NCI-H146 treated with DMSO at 0.1 percent for 48 hours (cell line): ENCODE measurements at regions not wholly inside any gene's neighbourhood (a gene's known extent, or its start where the extent isn't known, plus 50 kb on each side); places are given as distances from the start of the nearest gene placed in this dataset.
"Not testable (repeated sequence)": the region's sequence is repeated elsewhere in the genome, so short reads cannot be mapped to it uniquely, and the experiment has no call there.

Source experiments
- DNase-seq: peaks from one replicate; lab custom pipeline; 2025; ENCODE audit not compliant: unreplicated experiment; lab: John Stamatoyannopoulos, UW

DNA sequence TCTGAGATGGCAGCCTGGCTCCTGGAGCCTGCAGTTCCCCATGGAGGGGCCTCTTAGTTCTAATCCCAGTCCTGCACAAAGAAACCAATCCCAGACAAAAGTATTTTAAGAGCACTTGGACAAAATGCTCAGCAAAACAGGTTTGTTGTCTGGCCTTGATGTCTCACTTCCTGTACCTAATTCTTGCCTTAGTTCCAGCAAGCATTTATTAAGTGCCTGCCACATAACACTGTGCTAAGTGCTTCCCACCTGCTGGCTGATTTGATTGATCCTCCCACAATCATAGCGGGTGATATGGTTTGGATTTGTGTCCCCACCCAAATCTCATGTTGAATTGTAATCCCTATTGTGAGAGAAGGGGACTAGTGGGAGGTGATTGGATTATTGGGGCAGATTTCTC, 65.7 kb upstream of the HABP2 start:
- DNase-seq, result no peak

- DNase-seq, result no peak
These were observed 64.7 kb upstream of the HABP2 start for GRCh38 chr10:113488186-113488585.

GRCh38 chr10:113489522-113489921, 63.3 kb upstream of the HABP2 start:
- not testable (repeated sequence) for DNase-seq

DNA sequence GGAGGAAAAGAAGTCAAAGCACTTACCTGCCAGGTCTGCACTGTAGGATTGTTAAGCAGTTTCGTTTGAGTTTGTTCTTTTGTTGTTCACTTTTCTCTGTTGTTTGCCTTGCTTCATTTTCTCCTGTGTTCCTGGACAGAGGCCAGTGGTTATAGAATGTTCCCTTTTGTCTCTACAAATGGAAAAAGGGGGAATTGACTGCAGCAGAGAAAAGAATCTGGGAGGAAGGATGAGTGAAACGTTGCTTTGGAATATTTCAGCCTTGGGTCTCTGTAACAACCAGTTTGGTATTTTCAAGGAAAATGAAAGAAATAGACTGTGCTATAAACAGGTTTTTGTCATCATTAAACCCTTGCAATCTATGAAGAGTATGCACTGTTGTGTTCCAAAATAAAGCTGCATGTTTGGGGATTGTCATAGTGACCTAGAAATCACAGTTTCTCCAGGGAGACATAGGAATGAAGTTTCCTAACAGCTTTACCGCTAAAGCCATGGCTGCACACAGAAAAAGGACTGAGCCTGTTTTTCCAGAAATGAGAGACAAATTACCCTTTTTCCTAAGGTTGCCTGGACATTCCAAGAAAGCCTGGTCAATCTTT, 60.8 kb upstream of the HABP2 start:
- DNase-seq, result no peak

GRCh38 chr10:113493195-113493594, 59.7 kb upstream of the HABP2 start:
- no peak for DNase-seq

DNA sequence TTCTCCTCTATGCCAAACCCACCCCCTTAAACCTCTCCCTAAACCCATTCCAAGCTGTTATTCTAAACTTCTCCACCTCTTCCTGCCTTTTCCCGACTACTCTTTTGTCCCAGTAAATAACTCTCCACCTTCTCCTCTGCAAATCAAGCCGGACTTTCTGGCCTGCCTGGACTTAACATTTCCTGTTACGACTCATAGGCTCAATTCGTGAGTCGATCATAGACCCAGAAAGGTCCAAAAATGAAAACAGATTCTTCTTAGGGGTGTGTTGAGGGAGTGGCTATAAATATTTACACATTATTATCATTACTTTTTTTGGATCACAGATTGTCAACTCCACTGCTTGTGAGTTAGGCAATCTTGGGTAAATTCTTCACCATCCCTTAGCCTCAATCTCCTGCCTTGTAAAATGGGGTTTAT, 59.0 kb upstream of the HABP2 start:
- DNase-seq, result no peak

- no peak for DNase-seq
These were observed 58.1 kb upstream of the HABP2 start for GRCh38 chr10:113494761-113495160.

DNA sequence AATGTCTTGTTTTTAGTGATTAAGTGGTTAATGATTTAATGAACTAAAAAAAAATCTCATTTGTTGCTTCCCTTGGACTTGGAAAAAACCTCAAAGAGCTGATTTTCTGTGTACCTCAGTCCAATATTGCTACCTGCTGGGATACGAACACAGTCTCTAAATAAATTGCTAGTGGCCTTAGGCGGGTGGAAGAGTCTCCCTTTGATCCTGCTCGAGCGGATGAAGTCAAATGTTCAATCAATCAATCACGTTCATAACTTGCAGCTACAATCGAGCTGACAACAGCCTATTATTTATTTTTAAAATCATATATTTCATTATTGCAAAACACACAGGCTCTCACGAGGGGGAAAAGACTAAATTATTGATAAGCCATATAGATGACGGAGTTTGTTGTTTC, 57.3 kb upstream of the HABP2 start:
- DNase-seq, result no peak

DNA sequence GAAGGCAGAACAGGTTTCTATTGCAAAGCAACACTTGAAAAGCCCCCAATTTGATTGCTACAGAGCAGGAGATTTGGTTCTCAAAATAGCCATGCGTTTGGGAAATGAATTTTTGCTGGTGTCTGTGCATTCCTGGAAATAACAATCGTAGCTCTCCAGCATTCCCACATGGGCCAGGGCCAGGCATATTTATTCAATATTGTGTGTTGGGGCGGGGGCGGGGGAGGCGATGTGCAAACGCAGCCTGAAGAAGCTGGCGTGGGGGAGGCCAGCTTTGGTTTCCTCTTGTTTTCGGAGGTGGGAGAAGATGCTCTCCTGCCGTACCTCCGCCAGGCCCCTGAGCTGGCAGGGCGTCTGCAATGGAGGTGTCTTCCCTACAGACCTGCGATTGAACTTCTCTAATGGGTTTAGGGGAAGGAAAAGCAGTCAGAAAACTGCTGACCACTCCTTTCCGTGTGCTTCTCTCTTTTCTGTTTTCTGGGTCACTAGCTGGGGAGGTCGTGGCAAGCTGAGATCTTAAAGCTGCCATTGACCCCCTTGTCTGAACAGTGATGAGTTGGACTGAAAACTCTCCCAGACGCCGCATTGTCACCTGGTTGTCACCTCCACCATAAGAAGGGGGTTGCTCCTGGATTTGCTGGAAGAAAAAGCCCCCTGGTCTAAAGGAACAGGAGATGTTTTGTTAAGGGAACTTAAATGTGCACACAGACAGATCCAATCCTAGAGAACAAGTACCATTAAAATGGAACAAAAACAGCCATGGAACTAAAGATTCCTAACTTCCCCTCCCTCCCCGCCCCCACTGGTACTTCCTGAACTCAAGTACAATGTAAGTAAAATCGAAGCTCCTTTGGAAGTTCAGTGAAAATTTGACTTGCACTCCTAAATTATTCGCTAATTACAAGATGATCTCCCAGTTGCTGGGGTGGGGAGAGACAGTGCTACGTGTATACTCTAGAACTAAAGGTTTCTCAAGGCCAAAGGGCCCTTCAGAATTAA, 56.4 kb upstream of the HABP2 start:
- DNase-seq, result no peak

DNA sequence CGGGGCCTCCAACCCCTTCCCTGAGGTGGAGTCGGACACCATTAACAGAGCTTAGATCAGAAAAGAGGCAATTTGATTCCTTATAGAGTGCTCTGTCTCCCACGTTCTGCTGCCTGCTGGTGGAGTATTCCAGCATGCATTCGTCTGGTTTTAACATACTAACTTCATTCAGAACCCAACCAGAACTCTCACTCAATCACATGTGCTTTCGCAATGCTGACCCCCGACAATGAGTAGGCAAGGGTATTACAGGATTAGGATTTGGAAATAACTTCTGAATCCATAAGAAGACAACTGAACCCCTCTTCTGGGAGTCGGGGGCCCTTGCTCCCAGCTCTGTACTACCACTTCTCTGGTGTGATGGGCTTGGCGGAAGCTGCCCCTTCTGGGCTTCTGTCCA, 55.7 kb upstream of the HABP2 start:
- DNase-seq, result no peak

- DNase-seq, result no peak
These were observed 53.9 kb upstream of the HABP2 start for GRCh38 chr10:113498997-113499396.

DNA sequence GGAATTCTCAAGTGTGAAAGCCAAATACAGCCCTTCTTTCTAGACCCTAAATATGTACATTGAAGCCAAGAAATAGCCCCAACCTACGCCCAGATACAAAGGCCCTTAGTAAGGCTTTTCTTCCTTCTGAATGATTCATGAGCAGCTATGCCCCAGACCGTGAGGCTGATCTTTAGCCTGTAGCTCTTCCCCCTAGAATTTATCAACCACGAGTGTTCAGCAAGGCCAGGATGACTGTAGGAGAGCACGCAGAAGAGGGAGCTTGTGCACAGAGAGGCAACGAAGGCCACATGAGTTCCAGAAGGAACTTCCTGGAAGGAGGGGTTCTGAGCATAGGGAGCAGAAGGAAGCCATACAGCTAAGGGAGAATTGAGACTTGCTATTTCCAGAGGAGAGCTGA, 53.0 kb upstream of the HABP2 start:
- DNase-seq, result no peak

DNA sequence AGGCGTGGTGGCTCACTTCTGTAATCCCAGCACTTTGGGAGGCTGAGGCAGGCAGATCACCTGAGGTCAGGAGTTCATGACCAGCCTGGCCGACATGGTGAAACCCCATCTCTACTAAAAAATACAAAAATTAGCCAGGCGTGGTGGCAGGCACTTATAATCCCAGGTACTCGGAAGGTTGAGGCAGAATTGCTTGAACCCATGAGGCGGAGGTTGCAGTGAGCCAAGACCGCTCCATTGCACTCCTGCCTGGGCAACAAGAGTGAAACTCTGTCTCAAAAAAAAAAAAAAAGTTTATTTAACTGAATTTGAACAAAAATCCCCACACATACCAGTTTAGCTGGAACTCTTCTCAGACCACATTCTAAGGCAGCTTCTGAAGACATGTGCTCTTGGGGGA, 51.8 kb upstream of the HABP2 start:
- not testable (repeated sequence) for DNase-seq
